ENCODE measurements at regions not wholly inside any gene's neighbourhood (a gene's known extent, or its start where the extent isn't known, plus 50 kb on each side); places are given as distances from the start of the nearest gene placed in this dataset.

DNA sequence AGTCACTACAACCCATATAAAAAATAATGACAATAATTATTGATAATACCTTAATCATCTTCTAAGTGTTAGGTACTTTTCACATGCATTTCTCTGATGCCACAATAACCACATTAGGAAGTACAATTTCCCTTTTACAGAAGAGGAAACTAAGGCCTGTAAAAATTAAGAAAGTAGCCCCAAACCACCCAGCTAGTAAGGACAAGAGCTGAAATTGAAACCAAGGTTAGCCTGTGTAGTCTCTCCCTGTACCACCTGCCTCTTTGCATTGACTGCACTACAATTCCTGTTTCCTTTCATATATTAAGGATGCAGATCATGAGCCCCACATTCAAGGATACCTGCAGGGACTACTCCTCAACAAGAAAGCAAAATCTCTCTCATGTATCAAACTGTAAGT lies 288.8 kb downstream of the GPATCH2 start:
- Histone ChIP-seq H3K4me3 (replicated peaks in 1 of 4; ENCODE audit: control extremely low read depth in 1 of 4, insufficient read depth in 1 of 4, low read depth in 3 of 4, low read length in 4 of 4) (no peak overlapping the region), H3K27me3 (ENCODE audit: control insufficient read depth, insufficient read depth, low read length) (no peaks in the 10 kb centered on the region), H3K79me2 (ENCODE audit: control insufficient read depth, insufficient read depth, low read length) (no peaks in the 10 kb centered on the region), H3K27ac (ENCODE audit: insufficient read depth, low read length) (no peak overlapping the region), H3K4me2 (ENCODE audit: extremely low read depth, insufficient read depth, low read length) (no peak overlapping the region), H2AFZ (ENCODE audit: low read length) (no peak overlapping the region), H3K9ac (ENCODE audit: insufficient read depth, low read length) (no peak overlapping the region), H4K20me1 (ENCODE audit: control insufficient read depth, extremely low read depth, insufficient read depth, low read length) (no peaks in the 10 kb centered on the region), H3K4me1 (ENCODE audit: control insufficient read depth, extremely low read depth, insufficient read depth, low read length) (no peaks in the 10 kb centered on the region), H3K9me3 (ENCODE audit: control insufficient read depth, insufficient read depth, low read depth, low read length) (no peaks in the 10 kb centered on the region), H3K36me3 (ENCODE audit: control insufficient read depth, insufficient read depth, low read length) (no peaks in the 10 kb centered on the region)
- DNase-seq (ENCODE audit: low read depth in 2 of 2) = no peak
- TF ChIP-seq, protein P1, sequence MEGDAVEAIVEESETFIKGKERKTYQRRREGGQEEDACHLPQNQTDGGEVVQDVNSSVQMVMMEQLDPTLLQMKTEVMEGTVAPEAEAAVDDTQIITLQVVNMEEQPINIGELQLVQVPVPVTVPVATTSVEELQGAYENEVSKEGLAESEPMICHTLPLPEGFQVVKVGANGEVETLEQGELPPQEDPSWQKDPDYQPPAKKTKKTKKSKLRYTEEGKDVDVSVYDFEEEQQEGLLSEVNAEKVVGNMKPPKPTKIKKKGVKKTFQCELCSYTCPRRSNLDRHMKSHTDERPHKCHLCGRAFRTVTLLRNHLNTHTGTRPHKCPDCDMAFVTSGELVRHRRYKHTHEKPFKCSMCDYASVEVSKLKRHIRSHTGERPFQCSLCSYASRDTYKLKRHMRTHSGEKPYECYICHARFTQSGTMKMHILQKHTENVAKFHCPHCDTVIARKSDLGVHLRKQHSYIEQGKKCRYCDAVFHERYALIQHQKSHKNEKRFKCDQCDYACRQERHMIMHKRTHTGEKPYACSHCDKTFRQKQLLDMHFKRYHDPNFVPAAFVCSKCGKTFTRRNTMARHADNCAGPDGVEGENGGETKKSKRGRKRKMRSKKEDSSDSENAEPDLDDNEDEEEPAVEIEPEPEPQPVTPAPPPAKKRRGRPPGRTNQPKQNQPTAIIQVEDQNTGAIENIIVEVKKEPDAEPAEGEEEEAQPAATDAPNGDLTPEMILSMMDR (conservative IDR thresholded peaks at IDR 0.05 in 1 of 2, IDR thresholded peaks at IDR 0.05 in 1 of 2; ENCODE audit: low read depth in 1 of 2, low read length in 2 of 2) = no peak
- no peak for TF ChIP-seq EZH2 (IDR thresholded peaks at IDR 0.05; ENCODE audit: low read length, missing control alignments)

DNA sequence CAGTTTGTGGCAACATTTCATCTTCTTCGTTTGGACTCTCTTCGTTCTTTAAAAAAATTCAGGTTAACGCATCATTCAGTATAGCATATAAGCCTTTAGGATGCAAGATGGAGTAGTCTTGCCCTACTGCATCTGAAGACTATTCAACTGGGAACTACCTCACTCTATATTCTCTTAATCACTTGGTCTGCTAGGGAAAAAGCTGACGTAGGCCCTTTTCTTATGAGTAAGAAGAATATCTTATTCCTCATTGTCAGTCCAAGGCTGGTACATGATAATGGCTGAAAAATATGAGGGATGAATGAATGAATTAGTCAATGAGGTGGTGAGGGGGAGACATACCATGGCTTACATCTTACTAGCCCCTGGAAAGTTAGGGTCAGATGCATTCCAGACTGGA lies 294.2 kb downstream of the GPATCH2 start:
- Histone ChIP-seq H2AFZ (ENCODE audit: low read length) (no peak overlapping the region), H3K36me3 (ENCODE audit: control insufficient read depth, insufficient read depth, low read length) (no peaks in the 10 kb centered on the region), H3K9ac (ENCODE audit: insufficient read depth, low read length) (no peak overlapping the region), H3K27ac (ENCODE audit: insufficient read depth, low read length) (no peak overlapping the region), H3K9me3 (ENCODE audit: control insufficient read depth, insufficient read depth, low read depth, low read length) (no peaks in the 10 kb centered on the region), H3K4me1 (ENCODE audit: control insufficient read depth, extremely low read depth, insufficient read depth, low read length) (no peaks in the 10 kb centered on the region), H3K79me2 (ENCODE audit: control insufficient read depth, insufficient read depth, low read length) (no peaks in the 10 kb centered on the region), H4K20me1 (ENCODE audit: control insufficient read depth, extremely low read depth, insufficient read depth, low read length) (no peaks in the 10 kb centered on the region), H3K27me3 (ENCODE audit: control insufficient read depth, insufficient read depth, low read length) (no peaks in the 10 kb centered on the region), H3K4me3 (replicated peaks in 1 of 4; ENCODE audit: control extremely low read depth in 1 of 4, insufficient read depth in 1 of 4, low read depth in 3 of 4, low read length in 4 of 4) (no peak overlapping the region), H3K4me2 (ENCODE audit: extremely low read depth, insufficient read depth, low read length) (no peak overlapping the region)
- TF ChIP-seq EZH2 (IDR thresholded peaks at IDR 0.05; ENCODE audit: low read length, missing control alignments) = no peak
- TF ChIP-seq, protein P1 (conservative IDR thresholded peaks at IDR 0.05 in 1 of 2, IDR thresholded peaks at IDR 0.05 in 1 of 2; ENCODE audit: low read depth in 1 of 2, low read length in 2 of 2) = no peak
- DNase-seq (ENCODE audit: low read depth in 2 of 2) = no peak

DNA sequence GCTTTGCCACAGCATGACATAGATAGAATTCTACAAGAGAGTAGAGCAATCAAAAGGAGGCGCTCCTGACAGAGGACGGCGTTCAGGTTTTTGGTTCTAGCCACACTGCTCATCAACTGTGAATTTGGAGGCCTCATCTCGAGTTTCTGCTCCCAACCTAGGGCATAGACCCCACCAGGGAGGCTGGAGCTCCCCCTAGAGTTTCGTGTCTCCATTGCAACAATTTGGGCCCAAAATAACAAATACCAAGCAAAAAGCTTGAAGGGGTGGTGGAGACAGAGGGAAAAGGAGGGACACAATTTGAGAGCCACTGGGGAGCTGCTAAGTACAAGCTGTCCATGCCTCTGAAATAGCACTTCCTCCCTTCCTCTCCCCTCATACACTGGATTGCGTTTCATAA lies 297.0 kb downstream of the GPATCH2 start:
- Histone ChIP-seq H3K79me2 (ENCODE audit: control insufficient read depth, insufficient read depth, low read length) (no peaks in the 10 kb centered on the region), H3K27me3 (ENCODE audit: control insufficient read depth, insufficient read depth, low read length) (no peaks in the 10 kb centered on the region), H3K9ac (ENCODE audit: insufficient read depth, low read length) (no peak overlapping the region), H3K9me3 (ENCODE audit: control insufficient read depth, insufficient read depth, low read depth, low read length) (no peaks in the 10 kb centered on the region), H3K4me1 (ENCODE audit: control insufficient read depth, extremely low read depth, insufficient read depth, low read length) (no peaks in the 10 kb centered on the region), H3K4me2 (ENCODE audit: extremely low read depth, insufficient read depth, low read length) (no peak overlapping the region), H3K4me3 (replicated peaks in 1 of 4; ENCODE audit: control extremely low read depth in 1 of 4, insufficient read depth in 1 of 4, low read depth in 3 of 4, low read length in 4 of 4) (no peak overlapping the region), H2AFZ (ENCODE audit: low read length) (no peak overlapping the region), H3K27ac (ENCODE audit: insufficient read depth, low read length) (no peak overlapping the region), H3K36me3 (ENCODE audit: control insufficient read depth, insufficient read depth, low read length) (no peaks in the 10 kb centered on the region), H4K20me1 (ENCODE audit: control insufficient read depth, extremely low read depth, insufficient read depth, low read length) (no peaks in the 10 kb centered on the region)
- TF ChIP-seq, protein P1 (conservative IDR thresholded peaks at IDR 0.05 in 1 of 2, IDR thresholded peaks at IDR 0.05 in 1 of 2; ENCODE audit: low read depth in 1 of 2, low read length in 2 of 2) = peak; percentile 84 to 89
- no peak for TF ChIP-seq EZH2 (IDR thresholded peaks at IDR 0.05; ENCODE audit: low read length, missing control alignments)
- DNase-seq (ENCODE audit: low read depth in 2 of 2) = peak; percentile 5 to 52

Measured in fibroblast of lung (primary cell).